ENCODE measurements at regions not wholly inside any gene's neighbourhood (a gene's known extent, or its start where the extent isn't known, plus 50 kb on each side); places are given as distances from the start of the nearest gene placed in this dataset.
"Not testable (repeated sequence)": the region's sequence is repeated elsewhere in the genome, so short reads cannot be mapped to it uniquely, and the experiment has no call there.

DNA sequence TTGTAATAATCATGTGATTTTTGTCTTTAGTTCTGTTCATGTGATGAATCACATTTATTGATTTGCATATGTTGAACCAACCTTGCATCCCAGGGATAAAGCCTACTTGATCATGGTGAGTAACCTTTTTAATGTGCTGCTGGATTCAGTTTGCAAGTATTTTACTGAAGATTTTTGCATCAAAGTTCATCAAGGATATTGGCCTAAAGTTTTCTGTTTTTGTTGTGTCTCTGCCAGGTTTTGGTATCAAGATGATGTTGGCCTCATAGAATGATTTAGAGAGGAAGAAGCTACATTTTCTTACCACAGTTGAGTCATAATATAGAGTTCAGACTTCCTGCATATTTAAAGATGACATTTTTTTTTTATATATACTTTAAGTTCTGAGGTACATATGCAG, 455.9 kb downstream of the PLPP3 start:
- TF ChIP-seq POLR2AphosphoS5 (IDR thresholded peaks at IDR 0.05; ENCODE audit: low read depth) = no peak
- no peak overlapping the region for H3K27ac ChIP-seq (replicated peaks)
- no peak for DNase-seq (ENCODE audit: low read depth in 1 of 2, low spot score in 1 of 2)
- H3K27me3 ChIP-seq (ENCODE audit: insufficient read depth, poor library complexity, severe bottlenecking) = no peaks in the 10 kb centered on the region
- H3K4me3 ChIP-seq (replicated peaks; ENCODE audit: insufficient read depth, low read length) = no peak overlapping the region

GRCh38 chr1:56120021-56120420, 459.3 kb downstream of the PLPP3 start:
- H3K27me3 ChIP-seq (ENCODE audit: insufficient read depth, poor library complexity, severe bottlenecking) = no peaks in the 10 kb centered on the region
- DNase-seq (ENCODE audit: low read depth in 1 of 2, low spot score in 1 of 2) = no peak
- no peak overlapping the region for H3K27ac ChIP-seq (replicated peaks)
- no peak for TF ChIP-seq CTCF (IDR thresholded peaks at IDR 0.05; ENCODE audit: insufficient read depth, low read length)
- TF ChIP-seq, protein P1, sequence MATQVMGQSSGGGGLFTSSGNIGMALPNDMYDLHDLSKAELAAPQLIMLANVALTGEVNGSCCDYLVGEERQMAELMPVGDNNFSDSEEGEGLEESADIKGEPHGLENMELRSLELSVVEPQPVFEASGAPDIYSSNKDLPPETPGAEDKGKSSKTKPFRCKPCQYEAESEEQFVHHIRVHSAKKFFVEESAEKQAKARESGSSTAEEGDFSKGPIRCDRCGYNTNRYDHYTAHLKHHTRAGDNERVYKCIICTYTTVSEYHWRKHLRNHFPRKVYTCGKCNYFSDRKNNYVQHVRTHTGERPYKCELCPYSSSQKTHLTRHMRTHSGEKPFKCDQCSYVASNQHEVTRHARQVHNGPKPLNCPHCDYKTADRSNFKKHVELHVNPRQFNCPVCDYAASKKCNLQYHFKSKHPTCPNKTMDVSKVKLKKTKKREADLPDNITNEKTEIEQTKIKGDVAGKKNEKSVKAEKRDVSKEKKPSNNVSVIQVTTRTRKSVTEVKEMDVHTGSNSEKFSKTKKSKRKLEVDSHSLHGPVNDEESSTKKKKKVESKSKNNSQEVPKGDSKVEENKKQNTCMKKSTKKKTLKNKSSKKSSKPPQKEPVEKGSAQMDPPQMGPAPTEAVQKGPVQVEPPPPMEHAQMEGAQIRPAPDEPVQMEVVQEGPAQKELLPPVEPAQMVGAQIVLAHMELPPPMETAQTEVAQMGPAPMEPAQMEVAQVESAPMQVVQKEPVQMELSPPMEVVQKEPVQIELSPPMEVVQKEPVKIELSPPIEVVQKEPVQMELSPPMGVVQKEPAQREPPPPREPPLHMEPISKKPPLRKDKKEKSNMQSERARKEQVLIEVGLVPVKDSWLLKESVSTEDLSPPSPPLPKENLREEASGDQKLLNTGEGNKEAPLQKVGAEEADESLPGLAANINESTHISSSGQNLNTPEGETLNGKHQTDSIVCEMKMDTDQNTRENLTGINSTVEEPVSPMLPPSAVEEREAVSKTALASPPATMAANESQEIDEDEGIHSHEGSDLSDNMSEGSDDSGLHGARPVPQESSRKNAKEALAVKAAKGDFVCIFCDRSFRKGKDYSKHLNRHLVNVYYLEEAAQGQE (IDR thresholded peaks at IDR 0.05; ENCODE audit: insufficient replicate concordance, low read depth) = no peak
- TF ChIP-seq POLR2AphosphoS5 (IDR thresholded peaks at IDR 0.05; ENCODE audit: low read depth) = no peak
- no peak for TF ChIP-seq SPI1 (IDR thresholded peaks at IDR 0.05; ENCODE audit: borderline replicate concordance, low read depth)
- no peak for TF ChIP-seq GABPA (IDR thresholded peaks at IDR 0.05; ENCODE audit: low read depth)
- no peak overlapping the region for H3K4me3 ChIP-seq (replicated peaks; ENCODE audit: insufficient read depth, low read length)

GRCh38 chr1:56118676-56119075, 460.7 kb downstream of the PLPP3 start:
- DNase-seq (ENCODE audit: low read depth in 1 of 2, low spot score in 1 of 2); H3K27me3 ChIP-seq (ENCODE audit: insufficient read depth, poor library complexity, severe bottlenecking); H3K4me3 ChIP-seq (replicated peaks; ENCODE audit: insufficient read depth, low read length); H3K27ac ChIP-seq (replicated peaks): not testable (repeated sequence)

GRCh38 chr1:56115701-56116100, 463.7 kb downstream of the PLPP3 start:
- no peaks in the 10 kb centered on the region for H3K27me3 ChIP-seq (ENCODE audit: insufficient read depth, poor library complexity, severe bottlenecking)
- no peak overlapping the region for H3K27ac ChIP-seq (replicated peaks)
- H3K4me3 ChIP-seq (replicated peaks; ENCODE audit: insufficient read depth, low read length) = no peak overlapping the region
- no peak for DNase-seq (ENCODE audit: low read depth in 1 of 2, low spot score in 1 of 2)
- no peak for TF ChIP-seq GABPA (IDR thresholded peaks at IDR 0.05; ENCODE audit: low read depth)

- no peak overlapping the region for H3K4me3 ChIP-seq (replicated peaks; ENCODE audit: insufficient read depth, low read length)
- no peaks in the 10 kb centered on the region for H3K27me3 ChIP-seq (ENCODE audit: insufficient read depth, poor library complexity, severe bottlenecking)
- TF ChIP-seq SPI1 (IDR thresholded peaks at IDR 0.05; ENCODE audit: borderline replicate concordance, low read depth) (no peak), CTCF (IDR thresholded peaks at IDR 0.05; ENCODE audit: insufficient read depth, low read length) (no peak)
- TF ChIP-seq, protein P1 (IDR thresholded peaks at IDR 0.05; ENCODE audit: insufficient replicate concordance, low read depth) = no peak
- DNase-seq (ENCODE audit: low read depth in 1 of 2, low spot score in 1 of 2) = no peak
- no peak overlapping the region for H3K27ac ChIP-seq (replicated peaks)
These were observed 465.7 kb downstream of the PLPP3 start for GRCh38 chr1:56113679-56114078.
